EL (cell line): ENCODE measurements at regions not wholly inside any gene's neighbourhood (a gene's known extent, or its start where the extent isn't known, plus 50 kb on each side); places are given as distances from the start of the nearest gene placed in this dataset.

Experiments
- DNase-seq: peaks from one replicate; pipeline ENCODE4 v3.0.0-alpha.2; 2016

DNA sequence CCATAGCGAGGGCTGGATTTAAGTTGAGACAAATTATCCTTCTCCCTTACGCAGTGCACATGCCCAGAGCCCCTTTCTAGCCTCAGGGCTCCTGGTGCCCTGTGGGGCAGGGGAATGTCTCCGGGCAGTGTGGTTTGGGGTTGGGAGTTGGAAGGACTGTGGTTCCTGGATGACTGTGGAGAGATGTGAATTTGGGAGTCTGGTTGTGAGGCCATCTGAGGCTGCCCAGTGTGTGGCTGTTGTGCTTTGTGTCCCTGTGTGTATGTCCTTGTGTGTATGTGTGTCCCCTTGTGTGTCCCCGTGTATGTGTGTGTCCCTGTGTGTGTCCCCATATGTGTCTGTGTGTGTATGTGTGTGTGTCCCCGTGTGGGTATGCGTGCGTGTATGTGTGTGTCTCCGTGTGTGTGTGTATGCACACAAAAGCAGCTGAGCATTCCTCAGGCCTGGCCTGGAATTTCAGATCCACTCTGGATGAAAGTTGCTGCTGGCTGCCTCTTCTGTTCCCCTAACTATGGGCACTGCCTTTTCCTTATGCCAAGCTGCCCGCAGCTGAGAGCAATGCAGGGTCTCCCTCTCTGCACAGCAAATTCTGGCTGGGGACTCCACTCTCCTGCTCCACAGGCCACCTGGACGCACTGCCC is 65.4 kb downstream of the UBIAD1 start:
- DNase-seq = no peak

DNA sequence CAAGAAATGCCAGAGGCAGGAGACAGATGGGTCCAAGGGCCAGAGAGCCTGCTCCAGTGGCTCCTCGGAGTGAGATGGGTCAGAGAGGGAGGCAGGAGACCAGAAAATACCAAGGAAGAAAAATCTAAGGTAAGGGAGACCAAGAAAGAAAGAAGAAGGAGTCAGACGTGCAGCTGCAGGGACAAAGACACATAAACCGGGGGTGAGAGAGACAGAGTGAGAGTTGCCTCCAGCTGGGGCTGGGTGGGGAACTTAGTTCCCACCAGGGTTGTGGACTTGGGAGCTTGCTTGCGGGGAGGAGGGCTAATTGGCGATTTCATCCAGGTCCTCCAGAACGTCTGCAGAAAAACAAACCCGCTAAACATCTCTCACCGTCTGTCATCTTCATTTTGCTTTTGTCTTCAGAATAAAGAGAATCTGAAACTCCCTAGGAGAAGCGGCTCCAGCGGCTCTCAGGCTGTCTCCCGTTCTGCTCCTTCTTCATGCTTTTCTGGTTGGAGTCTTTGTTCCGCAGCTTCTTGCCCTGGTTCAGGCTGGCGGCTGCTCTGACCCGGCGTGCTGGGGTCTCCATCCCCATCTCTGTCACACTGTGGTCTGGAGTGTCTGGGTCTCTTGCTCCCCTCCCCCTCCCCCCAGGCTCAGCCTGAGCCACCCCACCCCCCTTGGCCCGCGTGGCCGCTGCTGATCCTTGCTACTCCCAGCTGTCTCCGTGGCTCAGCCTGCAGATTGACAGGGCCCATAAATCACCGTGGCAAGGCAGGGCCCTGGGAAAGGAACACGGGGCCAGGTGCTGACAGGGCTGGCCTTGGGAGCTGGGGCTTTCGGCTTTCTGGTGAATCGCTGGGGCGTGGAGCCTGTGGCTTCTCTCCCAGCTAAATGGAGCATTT is 66.6 kb downstream of the UBIAD1 start:
- DNase-seq = no peak

DNA sequence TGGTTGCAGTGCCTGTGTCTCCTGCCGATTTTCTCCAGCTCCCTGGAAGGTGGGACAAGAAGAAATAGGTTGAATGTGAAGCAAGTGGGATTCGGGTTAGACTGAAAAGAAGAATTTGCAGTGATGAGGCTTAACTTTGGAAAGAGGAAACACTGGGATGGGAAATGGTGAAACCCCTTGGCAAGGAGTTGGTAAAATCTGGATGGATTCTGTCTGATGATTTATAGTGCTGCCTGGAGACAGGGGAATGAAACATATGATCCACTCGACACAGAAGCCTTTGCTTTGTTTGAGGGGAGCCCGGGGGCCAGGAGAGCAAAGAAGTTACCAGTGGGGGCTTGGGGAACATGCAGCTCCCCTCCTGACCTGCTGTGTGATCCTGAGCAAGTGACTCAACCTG is 67.2 kb downstream of the UBIAD1 start:
- DNase-seq = no peak

DNA sequence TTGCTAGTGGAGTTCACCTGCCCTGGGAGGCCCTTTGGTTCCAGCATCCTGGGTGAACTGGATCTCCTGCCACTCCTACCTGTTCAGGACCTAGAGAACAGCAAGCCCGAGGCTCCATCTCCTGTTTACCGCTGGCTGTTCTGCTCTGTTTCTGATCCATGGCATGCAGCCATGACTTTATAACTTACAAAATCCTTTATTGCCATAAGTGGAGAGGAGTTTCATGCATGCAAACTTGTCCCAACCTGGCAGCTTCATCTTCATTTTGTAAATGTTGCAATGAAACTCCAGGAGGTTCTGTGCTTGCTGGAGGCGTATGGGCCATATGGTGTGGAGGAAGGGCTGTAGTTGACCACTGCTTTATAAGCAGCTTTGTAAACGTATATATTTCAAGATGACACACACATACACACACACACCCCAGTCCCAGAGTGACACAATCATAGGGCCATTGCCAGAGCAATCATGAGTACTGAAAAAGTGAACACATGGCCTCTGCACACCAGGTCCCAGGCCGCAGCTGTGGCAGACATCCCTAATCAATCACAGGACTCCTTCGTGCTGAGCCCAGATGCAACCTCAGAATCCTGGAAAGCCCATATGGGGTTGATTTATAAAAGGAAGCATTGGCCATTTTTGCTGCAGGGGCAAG is 69.0 kb downstream of the UBIAD1 start:
- no peak for DNase-seq

DNA sequence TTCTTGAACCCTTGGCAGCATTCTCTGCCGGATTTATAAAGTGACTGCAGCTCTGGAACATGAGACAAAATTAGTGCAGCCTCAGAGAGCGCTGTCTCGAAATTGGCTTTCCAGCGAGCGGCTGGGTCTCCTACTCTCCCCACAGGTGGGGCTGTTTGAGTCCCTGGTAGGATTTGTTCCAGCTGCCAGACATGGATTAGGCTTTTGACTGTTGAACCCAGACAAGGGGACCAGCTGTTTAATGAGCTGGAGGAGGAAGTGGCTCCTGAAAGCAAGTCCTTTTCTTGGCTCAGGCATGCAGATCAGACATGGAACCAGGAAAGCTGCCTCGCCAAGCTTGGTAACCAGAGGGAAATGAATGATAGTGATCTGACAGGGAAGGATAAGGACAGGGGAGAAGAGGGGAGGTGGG is 69.6 kb downstream of the UBIAD1 start:
- DNase-seq = no peak

DNA sequence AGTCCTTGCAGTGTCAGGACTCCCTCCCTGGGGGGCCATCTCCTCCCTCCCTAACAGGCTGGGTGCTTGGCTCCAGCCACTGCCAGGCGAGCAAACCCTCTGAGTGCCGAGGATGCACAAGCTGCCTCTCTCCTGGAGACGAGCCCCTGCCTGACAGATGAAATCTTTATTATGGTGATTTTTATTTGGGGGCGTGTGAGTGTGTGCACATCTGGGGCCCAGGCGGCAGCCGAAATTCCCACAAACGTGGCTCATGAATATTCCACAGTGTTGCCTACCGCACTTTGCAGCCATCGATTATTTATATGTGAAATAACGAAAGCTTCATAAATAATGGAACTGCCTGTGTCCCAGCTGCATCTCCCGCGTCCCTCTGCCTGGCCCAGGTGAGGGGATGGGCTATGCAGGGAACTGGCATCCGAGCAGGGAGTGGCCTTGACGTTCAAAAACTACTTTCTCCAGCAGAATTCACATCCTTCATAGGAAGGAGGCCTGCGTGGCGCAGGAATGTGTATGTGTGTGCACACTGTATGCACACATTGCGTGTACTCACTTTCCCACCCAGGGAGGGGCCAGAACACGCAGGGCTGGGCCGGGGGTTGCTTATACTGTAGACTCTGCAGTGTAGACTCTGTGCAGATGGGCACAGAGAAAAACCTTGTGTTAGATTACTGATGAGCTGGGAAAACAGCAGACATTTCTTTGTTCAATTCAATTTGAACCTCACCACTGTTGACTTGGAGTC is 73.1 kb downstream of the UBIAD1 start:
- no peak for DNase-seq

DNA sequence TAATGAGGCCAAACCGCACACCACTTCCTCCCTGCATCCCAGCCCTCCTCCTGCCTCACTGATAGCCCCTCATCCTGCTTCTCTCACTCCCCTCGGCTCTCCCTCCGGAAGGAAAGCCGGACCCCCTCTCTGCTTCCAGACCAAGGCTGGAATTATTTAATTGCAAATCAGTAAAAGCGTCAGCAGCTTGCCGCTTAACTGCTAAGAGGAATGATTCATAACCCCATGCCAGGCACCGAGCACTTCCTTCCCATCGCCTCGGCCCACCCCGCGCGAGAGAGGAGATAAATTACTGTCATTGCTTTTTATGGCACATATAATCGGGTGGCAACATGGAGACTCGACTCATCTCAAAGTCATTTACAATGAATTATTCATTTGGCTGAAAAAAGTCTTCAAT is 77.3 kb downstream of the UBIAD1 start:
- no peak for DNase-seq

DNA sequence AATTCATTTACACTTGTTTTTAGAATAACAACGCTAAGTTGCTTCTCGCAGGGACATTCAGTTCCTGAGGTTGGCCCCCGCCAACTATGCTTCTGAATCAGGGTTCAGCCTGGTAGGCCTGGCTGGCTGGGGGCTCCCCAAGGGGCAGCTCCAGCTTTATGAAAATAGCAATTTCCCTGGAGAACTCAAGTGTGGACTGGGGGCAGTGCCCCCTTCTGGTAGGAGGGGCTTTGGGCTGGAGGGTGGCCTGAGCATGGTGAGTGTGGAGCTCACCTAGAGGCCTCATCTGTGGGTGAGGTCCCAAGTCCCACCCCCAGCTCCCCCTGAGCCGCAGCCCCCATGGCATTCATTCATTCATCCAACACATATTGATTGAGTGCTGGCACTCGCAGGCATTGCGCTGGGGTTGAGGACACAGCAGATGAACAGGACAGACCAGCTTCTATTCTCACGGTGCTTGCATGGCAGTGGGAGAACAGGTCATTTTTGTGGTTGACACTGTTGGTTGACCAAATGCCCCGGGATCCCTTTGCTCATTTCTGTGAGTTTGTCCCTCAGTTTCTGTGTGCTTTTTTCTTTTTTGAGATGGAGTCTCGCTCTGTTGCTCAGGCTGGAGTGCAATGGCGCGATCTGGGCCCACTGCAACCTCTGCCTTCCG is 79.2 kb downstream of the UBIAD1 start:
- no peak for DNase-seq

DNA sequence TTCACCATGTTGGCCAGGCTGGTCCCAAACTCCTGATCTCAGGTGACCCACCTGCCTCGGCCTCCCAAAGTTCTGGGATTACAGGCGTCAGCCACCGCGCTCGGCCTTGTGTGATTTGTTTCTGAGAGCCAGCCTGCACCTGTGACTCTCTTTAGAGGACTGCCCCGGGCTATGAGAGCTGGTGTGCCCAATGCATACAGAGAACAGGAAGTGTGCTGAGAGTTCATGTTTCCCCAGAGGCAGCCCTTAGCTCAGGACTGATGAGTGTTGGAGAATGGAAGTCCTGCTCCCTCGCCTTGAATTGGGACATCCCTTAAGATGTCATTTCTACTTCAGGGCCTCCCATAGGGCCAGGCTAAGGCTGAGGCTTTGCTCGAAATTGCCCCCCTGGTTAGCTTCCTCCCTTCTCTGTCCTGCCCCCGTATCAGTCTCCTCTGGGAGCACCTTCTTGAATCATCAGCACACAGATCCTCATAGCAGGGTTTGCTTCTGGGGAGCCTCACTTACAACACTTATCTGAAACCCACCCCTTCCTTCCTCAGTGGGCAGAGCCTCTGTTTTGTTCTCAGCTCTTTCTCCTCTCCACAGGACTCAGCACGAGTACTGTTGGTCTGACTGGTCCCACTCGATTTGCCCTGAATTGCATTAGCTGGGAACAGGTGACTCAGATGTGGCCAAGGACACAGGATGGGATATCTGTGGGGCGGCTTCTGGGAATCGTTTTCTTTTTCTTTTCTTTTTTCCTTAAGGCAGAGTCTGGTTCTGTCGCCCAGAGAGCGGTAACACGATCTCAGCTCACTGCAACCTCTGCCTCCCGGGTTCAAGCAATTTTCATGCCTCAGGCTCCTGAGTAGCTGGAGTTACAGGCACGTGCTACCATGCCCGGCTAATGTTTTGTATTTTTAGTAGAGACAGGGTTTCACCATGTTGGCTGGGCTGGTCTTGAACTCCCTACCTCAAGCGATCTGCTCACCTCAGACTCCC is 80.1 kb downstream of the UBIAD1 start:
- DNase-seq = no peak

DNA sequence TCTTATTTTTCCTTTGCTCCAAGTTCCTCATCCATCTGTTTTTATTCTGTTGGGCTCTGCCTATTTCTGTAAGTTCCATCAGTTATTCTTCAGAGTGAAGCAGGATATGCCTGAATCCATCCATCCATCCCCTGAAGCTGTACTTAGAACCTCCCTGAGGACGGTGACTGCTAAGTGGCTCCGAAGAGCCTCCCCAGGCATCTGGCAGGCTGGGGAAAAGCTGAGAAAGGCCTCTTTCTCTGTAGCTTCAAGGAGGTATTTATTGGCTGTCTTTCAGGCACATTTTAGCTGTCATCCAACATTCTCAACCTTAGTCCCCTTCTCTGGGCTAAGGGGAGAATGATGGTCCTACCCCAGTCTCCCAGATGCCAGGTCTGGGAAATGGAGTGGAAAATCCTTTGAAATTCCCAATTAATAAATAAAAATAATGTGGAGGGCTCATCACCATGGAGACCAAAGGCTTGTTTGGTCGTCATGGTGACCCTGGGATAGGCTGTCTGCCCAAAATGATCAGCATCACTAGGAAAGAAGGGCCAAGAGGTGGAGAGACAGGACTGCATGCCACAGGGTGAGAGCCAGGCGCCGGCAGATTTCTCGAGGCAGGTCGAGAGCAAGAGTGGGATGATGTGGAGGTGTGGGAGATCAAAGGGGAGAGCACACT is 82.0 kb downstream of the UBIAD1 start:
- DNase-seq = no peak

DNA sequence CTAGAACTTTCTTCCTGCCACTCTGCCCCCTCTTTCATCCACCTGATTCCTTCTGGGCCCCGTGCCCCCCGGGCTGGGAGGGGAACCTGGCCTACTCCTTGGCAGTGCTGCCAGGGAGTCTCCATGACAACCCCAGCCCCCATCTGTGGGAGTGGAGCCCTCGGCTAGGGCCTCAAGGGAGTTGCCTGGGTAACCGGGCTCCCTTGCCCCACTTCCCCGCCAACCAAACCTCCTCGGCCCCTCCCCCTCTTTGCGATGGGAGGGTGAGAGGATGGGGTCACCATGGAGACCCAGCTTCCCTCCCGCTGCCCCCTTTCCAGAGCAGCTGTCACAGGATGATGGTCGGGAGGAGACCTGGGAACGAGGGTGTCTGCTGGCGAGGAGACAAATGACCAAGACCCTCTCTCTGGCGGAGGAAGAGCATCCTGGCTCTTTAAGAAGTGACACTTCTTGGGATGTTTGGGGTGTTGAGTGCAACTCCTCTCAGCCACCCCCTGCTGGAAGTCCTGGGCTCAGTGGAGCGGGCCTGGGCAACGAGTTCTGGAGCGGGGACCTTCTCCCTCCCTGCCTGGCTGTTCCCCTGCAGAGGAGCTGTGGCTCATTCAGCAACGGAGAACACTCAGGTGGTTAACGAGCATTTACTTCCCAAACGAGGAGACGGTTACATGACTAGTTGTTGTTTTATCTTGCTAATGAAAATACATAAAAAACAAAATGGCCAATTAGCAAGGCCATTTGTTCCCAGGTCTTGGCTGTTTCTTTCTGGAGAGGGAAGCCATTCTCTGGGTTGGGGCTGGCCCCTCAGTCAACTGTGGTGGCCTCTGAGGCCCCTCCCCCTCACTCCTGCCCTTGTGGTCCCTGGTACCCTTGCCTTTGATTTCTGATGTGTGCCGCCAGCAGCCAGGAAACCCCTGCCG is 82.8 kb downstream of the UBIAD1 start:
- no peak for DNase-seq

DNA sequence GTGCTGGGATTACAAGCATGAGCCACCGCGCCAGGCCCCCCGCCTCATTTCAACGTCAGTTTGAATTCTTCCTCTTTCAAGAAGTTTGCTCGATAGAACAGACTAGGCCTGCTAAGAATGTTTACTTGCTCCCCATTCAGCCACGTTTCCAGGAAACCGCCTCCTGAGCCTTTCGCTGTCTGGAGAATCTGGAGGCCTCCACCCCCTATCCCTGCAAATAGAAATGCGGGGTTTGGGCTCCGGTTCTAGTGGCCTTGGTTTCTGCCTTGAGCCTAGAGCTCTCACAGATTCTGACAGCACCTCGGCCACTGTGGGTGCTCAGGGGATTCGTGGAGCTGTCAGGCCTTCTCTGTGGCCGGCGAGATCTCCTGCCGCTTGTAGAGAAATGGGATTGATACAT is 84.3 kb downstream of the UBIAD1 start:
- DNase-seq = no peak

DNA sequence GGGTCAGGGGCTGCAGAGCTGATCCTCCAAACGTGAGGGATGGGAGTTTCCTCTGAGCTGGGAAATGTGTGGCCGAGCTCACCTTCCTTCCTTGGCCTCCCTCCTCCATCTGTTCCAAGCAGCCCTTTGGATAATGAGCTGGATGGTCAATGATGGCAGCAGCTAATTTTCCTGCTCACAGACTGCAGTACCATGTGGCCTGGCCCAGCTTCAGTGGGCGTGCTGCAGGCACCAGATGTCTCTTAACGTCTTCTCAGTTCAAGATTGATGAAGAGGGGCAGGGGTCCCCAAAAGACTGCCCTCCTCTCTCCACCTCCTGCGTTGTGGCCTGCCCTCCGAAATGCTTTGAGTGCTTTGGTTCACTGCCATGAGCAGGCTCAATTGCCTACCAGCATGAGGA is 86.0 kb downstream of the UBIAD1 start:
- DNase-seq = no peak

DNA sequence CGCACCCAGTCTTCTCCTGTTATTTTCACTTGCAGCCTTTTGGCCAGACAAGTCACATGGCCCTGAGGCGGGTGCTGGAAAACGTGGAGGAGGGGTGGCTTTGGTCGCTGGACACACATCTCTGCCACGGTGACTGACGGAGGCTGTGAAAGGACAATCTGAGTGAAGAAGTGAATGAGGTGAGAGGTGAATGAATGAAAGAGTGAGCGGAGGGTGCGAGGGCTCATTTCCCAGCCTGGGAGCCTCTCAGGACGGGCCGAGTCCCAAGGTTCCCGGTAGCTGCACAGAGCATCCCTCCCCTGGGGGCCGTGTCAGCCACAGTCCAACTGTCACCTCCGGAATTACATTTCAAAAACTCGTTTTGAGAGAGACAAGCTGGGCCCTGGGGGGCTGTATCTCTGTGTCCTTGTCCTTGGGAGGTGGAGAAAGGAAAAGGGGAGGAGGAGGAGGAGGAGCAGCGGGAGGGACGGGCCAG is 89.6 kb downstream of the UBIAD1 start:
- DNase-seq = no peak

DNA sequence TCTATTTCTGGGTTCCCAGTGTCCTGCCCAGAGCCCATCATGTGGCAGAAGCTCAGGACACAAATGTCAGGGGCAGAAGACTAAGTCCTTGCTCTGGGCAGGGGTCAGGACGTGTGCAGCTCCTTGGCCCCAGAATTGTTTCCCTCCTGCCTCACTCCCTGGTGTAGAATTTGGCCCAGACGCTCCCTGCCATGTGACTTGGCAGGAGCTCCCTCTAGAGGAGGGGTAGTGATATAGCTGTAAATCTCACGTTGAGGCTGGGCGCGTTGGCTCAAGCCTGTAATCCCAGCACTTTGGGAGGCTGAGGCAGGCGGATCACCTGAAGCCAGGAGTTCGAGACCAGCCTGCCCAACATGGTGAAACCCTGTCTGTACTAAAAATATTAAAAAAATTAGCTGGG is 91.2 kb downstream of the UBIAD1 start:
- DNase-seq = no peak

DNA sequence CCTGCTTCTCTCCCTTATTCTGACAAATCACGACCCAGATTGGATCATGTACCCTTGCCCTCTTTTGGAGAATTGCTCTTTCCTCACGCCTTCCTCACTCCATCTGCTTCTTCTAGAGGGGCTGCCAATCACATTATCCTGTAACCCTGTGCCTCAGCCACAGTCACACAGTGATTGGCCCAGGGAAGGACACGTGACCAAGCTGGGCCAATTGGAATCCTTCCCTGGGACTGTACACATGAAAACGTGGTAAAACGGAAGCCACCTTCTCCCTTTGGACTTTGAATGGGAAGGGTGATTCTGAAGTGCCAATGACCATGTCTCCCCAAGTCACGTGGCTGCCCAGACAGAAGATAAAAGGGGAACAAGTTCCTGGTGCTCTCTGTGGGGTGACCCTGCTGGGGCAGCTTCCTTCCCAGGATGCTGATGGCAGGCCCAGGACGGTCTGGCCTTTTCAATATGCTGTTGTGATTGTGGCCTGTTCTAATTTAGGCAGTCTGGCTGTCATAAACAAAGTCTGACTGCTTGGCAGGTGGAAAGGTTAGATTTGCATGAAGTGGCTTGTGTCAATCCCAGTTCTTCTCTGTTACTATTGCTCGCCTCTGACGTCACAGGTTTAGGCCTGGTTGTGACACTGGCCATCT is 92.9 kb downstream of the UBIAD1 start:
- no peak for DNase-seq

DNA sequence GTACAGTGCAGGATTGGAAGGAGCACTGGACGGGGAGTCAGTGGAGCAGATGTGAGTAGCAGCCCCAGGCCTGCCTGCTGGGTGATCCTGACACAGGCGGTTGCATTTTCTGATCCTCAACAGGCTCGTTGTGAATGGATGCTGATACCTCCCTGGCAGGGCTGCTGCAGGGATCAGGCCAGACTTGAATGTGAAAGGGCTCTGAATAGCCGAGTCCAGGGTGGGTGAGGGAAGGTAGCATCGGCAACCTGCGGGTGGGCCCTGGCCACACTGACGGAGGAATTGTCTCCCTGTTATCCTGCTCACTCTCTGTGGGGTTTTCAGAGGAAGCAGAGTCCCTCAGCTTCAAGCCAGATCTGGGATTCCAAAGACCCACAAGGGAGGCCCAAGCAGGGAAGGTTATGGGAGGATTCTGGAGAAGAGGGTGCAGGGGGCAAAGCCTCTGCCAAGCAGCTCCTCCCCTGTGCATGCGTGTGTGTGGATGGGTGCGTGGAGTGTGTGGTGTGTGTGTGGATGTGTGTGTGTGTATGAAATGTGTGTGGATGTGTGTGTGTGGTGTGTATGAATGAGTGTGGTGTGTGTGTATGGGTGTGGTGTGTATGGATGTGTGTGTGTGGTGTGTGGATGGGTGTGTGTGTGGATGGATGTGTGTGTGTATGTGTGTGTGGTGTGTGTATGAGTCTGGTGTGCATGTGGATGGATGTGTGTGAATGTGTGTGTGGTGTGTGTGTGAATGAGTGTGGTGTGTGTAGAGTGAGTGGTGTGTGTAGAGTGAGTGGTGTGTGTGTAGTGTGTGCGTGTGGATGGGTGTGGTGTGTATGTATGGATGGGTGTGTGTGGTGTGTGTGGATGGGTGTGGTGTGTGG is 100.3 kb downstream of the UBIAD1 start:
- no peak for DNase-seq
